ENCODE measurements at regions not wholly inside any gene's neighbourhood (a gene's known extent, or its start where the extent isn't known, plus 50 kb on each side); places are given as distances from the start of the nearest gene placed in this dataset.

DNA sequence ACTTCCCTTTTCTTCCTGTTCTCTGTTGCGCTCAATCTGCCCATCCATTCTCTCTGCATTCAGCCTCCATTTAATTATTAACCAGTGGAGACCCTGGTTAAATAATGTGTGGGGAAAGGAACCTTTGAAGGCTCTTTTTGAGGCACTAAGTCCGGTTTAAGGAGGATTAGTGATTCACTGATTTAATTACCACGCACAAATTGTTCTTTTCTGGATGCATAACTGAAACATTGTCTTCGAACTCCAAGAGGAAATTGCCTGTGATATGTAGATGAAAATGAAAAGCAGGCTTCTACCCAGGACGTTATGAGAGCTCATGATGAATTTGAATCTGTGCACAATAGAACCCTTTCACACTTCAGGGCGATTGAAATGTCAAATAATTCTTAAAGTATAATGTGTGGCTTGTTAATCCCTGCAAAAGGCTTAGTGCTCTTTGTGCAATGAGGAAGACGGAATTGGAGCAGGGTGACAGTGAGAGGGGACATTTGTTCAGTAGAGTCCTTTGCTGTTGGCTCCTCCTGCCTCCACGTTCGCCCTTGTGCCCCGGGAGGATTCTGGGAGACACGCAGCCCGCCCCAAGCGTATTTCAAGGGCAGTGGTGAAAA is 51.1 kb upstream of the ZNF236 start:
- H3K36me3 Mint-ChIP-seq: peaks cover 9% of the 10 kb centered on the region
- peaks cover 0 to 3% (median 0%) of the 10 kb centered on the region in 3 donors for H3K4me1 Mint-ChIP-seq
- DNase-seq (no peak), ATAC-seq (replicated peaks in 1 of 4) (no peak)
- no peaks in the 10 kb centered on the region for H3K9me3 ChIP-seq
- peaks cover 2 to 11% of the 10 kb centered on the region in 2 donors for H3K27me3 Mint-ChIP-seq
- H3K36me3 ChIP-seq (ENCODE audit: control insufficient read depth in 2 of 2, extremely low read depth in 1 of 2, insufficient read depth in 1 of 2, low read length in 1 of 2): no peaks in the 10 kb centered on the region
- no peaks in the 10 kb centered on the region for H3K4me1 ChIP-seq (ENCODE audit: control insufficient read depth in 1 of 2, extremely low read depth in 1 of 2, insufficient read depth in 2 of 2, low read length in 2 of 2)
- no peak overlapping the region for H3K27ac Mint-ChIP-seq
- H3K27me3 ChIP-seq (replicated peaks in 1 of 2; ENCODE audit: control insufficient read depth in 2 of 2, extremely low read depth in 1 of 2, insufficient read depth in 2 of 2, low read length in 1 of 2): peaks cover 0 to 18% of the 10 kb centered on the region in 2 experiments
- CTCF ChIA-PET: no interaction called here
- POLR2A ChIA-PET: no interaction called here
- WGBS (ENCODE audit: insufficient coverage): 86% methylated on average over 6 of the region's 13 CpGs
- H3K27ac ChIP-seq (ENCODE audit: low read length): no peak overlapping the region
- no peak overlapping the region for H3K4me3 Mint-ChIP-seq
- H3K9me3 Mint-ChIP-seq: peaks cover 0 to 13% (median 6%) of the 10 kb centered on the region in 3 donors
- H3K4me3 ChIP-seq (ENCODE audit: control insufficient read depth in 1 of 2, extremely low read depth in 1 of 2, low read length in 1 of 2): no peak overlapping the region

DNA sequence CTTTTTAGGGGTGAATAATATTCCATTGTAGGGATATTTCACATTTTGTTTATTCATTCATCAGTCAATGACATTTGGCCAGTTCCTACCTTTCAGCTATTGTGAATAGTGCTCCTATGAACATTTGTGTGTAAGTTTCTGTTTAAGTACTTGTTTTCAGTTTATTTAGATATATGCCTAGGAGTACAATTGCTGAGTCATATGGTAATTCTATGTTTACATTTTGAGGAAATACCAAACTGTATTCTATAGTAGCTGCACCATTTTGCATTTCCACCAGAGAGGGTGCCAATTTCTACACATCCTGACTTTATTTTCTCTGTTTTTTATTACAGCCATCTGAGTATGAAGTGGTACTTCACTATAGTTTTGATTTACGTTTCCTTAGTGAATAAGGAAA is 54.4 kb upstream of the ZNF236 start:
- Histone ChIP-seq H3K36me3 (ENCODE audit: control insufficient read depth in 2 of 2, extremely low read depth in 1 of 2, insufficient read depth in 1 of 2, low read length in 1 of 2) (no peaks in the 10 kb centered on the region), H3K4me3 (ENCODE audit: control insufficient read depth in 1 of 2, extremely low read depth in 1 of 2, low read length in 1 of 2) (no peak overlapping the region), H3K4me1 (ENCODE audit: control insufficient read depth in 1 of 2, extremely low read depth in 1 of 2, insufficient read depth in 2 of 2, low read length in 2 of 2) (peaks cover 0 to 10% of the 10 kb centered on the region in 2 experiments), H3K27ac (ENCODE audit: low read length) (no peak overlapping the region), H3K9me3 (no peaks in the 10 kb centered on the region), H3K27me3 (replicated peaks in 1 of 2; ENCODE audit: control insufficient read depth in 2 of 2, extremely low read depth in 1 of 2, insufficient read depth in 2 of 2, low read length in 1 of 2) (peaks cover 0 to 14% of the 10 kb centered on the region in 2 experiments)
- WGBS (ENCODE audit: insufficient coverage): no CpG with 5 or more reads among the region's 1 CpG
- H3K36me3 Mint-ChIP-seq: peaks cover 9% of the 10 kb centered on the region
- peaks cover 0 to 13% (median 6%) of the 10 kb centered on the region in 3 donors for H3K9me3 Mint-ChIP-seq
- POLR2A ChIA-PET: no interaction called here
- no peak overlapping the region for H3K4me3 Mint-ChIP-seq
- peaks cover 0 to 12% (median 5%) of the 10 kb centered on the region in 3 donors for H3K4me1 Mint-ChIP-seq
- H3K27ac Mint-ChIP-seq: no peak overlapping the region
- CTCF ChIA-PET: no interaction called here
- ATAC-seq (replicated peaks in 1 of 4): no peak
- DNase-seq: no peak
- H3K27me3 Mint-ChIP-seq: peaks cover 2 to 11% of the 10 kb centered on the region in 2 donors

DNA sequence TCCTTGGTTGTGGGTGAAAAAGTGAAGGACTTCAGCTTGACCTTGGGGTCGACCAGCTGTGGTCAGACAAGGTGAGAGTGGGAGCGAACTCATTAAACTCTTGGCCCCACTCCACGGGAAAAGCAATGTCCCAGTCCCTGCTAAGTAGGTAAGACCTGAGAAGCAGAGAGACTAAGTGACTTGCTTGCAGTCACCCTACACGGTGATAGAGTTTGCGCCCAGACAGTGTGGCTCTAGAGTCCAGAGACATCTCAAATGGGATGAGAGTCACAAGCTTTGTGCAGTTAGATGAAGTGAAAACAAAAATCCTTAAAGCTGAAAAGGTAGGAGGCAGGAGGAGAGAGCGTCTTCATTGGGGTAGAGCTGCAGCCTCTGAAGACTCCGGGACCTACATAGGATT is 55.9 kb upstream of the ZNF236 start:
- Histone ChIP-seq H3K27ac (ENCODE audit: low read length) (no peak overlapping the region), H3K27me3 (replicated peaks in 1 of 2; ENCODE audit: control insufficient read depth in 2 of 2, extremely low read depth in 1 of 2, insufficient read depth in 2 of 2, low read length in 1 of 2) (peaks cover 0 to 9% of the 10 kb centered on the region in 2 experiments), H3K4me1 (ENCODE audit: control insufficient read depth in 1 of 2, extremely low read depth in 1 of 2, insufficient read depth in 2 of 2, low read length in 2 of 2) (peaks cover 0 to 10% of the 10 kb centered on the region in 2 experiments), H3K36me3 (ENCODE audit: control insufficient read depth in 2 of 2, extremely low read depth in 1 of 2, insufficient read depth in 1 of 2, low read length in 1 of 2) (no peaks in the 10 kb centered on the region), H3K4me3 (ENCODE audit: control insufficient read depth in 1 of 2, extremely low read depth in 1 of 2, low read length in 1 of 2) (no peak overlapping the region), H3K9me3 (no peaks in the 10 kb centered on the region)
- H3K27me3 Mint-ChIP-seq: peaks cover 0 to 2% of the 10 kb centered on the region in 2 donors
- CTCF ChIA-PET: no interaction called here
- ATAC-seq (replicated peaks in 1 of 4) (no peak), DNase-seq (no peak)
- POLR2A ChIA-PET: no interaction called here
- H3K36me3 Mint-ChIP-seq: peaks cover 9% of the 10 kb centered on the region
- H3K9me3 Mint-ChIP-seq: peaks cover 0 to 24% (median 19%) of the 10 kb centered on the region in 3 donors
- 83% methylated on average over 5 of the region's 7 CpGs for WGBS (ENCODE audit: insufficient coverage)
- peaks cover 13 to 26% (median 19%) of the 10 kb centered on the region in 3 donors for H3K4me1 Mint-ChIP-seq
- no peak overlapping the region for H3K27ac Mint-ChIP-seq
- H3K4me3 Mint-ChIP-seq: no peak overlapping the region

DNA sequence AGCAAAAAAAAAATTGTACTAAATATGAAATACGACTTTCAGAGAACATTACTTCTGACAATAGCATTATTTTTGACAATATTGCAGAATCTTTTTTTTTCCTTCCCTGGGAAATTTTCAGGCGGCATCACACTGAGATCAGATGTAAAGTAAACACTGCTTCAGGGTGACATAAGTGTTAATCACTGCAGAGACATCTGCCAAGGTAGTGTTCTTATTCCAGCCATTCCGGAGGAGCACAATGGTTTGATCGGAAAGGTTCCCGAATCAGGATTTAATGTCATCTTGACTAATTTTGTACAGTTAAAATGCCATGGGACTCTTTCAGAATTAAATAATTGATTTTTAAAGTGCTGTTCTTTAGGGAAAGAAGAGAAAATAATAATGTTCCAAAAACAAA is 56.7 kb upstream of the ZNF236 start:
- ATAC-seq (replicated peaks in 1 of 4): no peak
- CTCF ChIA-PET: no interaction called here
- H3K4me3 Mint-ChIP-seq: no peak overlapping the region

DNA sequence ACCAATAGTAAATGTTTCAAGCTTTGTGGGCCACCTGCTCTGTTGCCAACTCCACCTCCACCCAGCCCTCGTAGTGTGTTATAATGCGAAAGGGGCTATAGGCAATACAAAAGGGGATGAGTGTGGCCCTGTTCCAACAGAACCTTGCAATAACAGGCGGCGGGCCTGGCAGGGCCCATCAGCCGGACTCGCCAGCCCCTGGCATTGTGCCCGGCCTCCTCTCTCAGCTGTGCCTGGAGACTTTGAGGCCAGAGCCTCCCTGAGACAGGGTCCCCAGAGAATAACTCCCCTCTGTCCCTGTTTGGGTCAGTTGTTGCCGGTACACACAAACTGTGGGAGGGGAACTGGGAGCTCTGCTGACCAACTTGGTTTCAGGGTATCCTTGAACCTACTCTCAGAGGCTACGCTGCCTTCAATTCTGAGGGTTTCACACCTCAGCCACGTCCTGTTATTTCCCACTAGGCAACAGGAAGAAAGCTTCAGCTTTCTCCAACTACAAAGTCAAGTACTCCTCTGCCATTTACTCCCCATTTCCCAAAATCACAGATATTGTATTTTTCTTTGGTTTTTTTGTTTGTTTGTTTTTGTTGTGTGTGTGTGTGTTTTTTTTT is 58.0 kb upstream of the ZNF236 start:
- peaks cover 0 to 2% of the 10 kb centered on the region in 2 donors for H3K27me3 Mint-ChIP-seq
- Histone ChIP-seq H3K4me1 (ENCODE audit: control insufficient read depth in 1 of 2, extremely low read depth in 1 of 2, insufficient read depth in 2 of 2, low read length in 2 of 2) (peaks cover 0 to 10% of the 10 kb centered on the region in 2 experiments), H3K36me3 (ENCODE audit: control insufficient read depth in 2 of 2, extremely low read depth in 1 of 2, insufficient read depth in 1 of 2, low read length in 1 of 2) (no peaks in the 10 kb centered on the region), H3K27ac (ENCODE audit: low read length) (no peak overlapping the region), H3K9me3 (no peaks in the 10 kb centered on the region), H3K4me3 (ENCODE audit: control insufficient read depth in 1 of 2, extremely low read depth in 1 of 2, low read length in 1 of 2) (no peak overlapping the region), H3K27me3 (replicated peaks in 1 of 2; ENCODE audit: control insufficient read depth in 2 of 2, extremely low read depth in 1 of 2, insufficient read depth in 2 of 2, low read length in 1 of 2) (peaks cover 0 to 3% of the 10 kb centered on the region in 2 experiments)
- H3K4me3 Mint-ChIP-seq: no peak overlapping the region
- H3K9me3 Mint-ChIP-seq: peaks cover 0 to 25% (median 19%) of the 10 kb centered on the region in 3 donors
- H3K27ac Mint-ChIP-seq: no peak overlapping the region
- peaks cover 9% of the 10 kb centered on the region for H3K36me3 Mint-ChIP-seq
- WGBS (ENCODE audit: insufficient coverage): 100% methylated on average over 3 of the region's 10 CpGs
- ChIA-PET CTCF (interaction anchor here (0.6 to 0.7 kb wide), 4 partner anchors 8 to 366 kb away, joined by 3 to 10 read pairs (median 4); no protein-coding TSS in a partner anchor), POLR2A (no interaction called here)
- no peak for DNase-seq
- no peak for ATAC-seq (replicated peaks in 1 of 4)
- peaks cover 15 to 31% (median 23%) of the 10 kb centered on the region in 3 donors for H3K4me1 Mint-ChIP-seq

More for the DNA sequence above, 56.7 kb upstream of the ZNF236 start:
- Mint-ChIP-seq H3K9me3 (peaks cover 0 to 25% (median 19%) of the 10 kb centered on the region in 3 donors), H3K27ac (no peak overlapping the region), H3K36me3 (peaks cover 9% of the 10 kb centered on the region), H3K4me1 (peaks cover 15 to 31% (median 23%) of the 10 kb centered on the region in 3 donors), H3K27me3 (peaks cover 0 to 2% of the 10 kb centered on the region in 2 donors)
- Histone ChIP-seq H3K4me1 (ENCODE audit: control insufficient read depth in 1 of 2, extremely low read depth in 1 of 2, insufficient read depth in 2 of 2, low read length in 2 of 2) (peaks cover 0 to 10% of the 10 kb centered on the region in 2 experiments), H3K36me3 (ENCODE audit: control insufficient read depth in 2 of 2, extremely low read depth in 1 of 2, insufficient read depth in 1 of 2, low read length in 1 of 2) (no peaks in the 10 kb centered on the region), H3K27ac (ENCODE audit: low read length) (no peak overlapping the region), H3K9me3 (no peaks in the 10 kb centered on the region), H3K27me3 (replicated peaks in 1 of 2; ENCODE audit: control insufficient read depth in 2 of 2, extremely low read depth in 1 of 2, insufficient read depth in 2 of 2, low read length in 1 of 2) (peaks cover 0 to 9% of the 10 kb centered on the region in 2 experiments), H3K4me3 (ENCODE audit: control insufficient read depth in 1 of 2, extremely low read depth in 1 of 2, low read length in 1 of 2) (no peak overlapping the region)
- POLR2A ChIA-PET: no interaction called here
- 86% methylated on average over 2 of the region's 5 CpGs for WGBS (ENCODE audit: insufficient coverage)
- DNase-seq: no peak

DNA sequence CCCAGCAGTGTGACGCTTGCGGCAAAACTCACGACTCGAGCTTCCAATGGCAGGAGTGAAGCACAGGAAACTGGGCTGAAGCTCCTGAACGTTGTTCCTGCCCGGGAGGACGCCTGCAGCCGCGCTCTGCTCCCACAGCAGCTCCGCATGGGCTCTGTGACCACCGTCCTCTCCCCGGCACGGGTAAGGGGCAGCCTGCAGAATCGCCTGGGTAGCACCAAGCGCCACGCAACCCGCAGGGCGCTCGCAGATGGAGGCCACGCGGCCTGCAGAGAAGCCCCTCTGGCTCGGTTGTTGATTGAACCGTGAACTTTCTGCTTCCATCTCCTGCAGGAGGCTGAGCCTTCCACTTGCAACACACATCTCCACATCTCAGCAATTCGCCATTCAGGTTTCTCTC is 63.3 kb upstream of the ZNF236 start:
- H3K27ac Mint-ChIP-seq: no peak overlapping the region
- Histone ChIP-seq H3K36me3 (ENCODE audit: control insufficient read depth in 2 of 2, extremely low read depth in 1 of 2, insufficient read depth in 1 of 2, low read length in 1 of 2) (no peaks in the 10 kb centered on the region), H3K27ac (ENCODE audit: low read length) (no peak overlapping the region), H3K9me3 (no peaks in the 10 kb centered on the region), H3K4me1 (ENCODE audit: control insufficient read depth in 1 of 2, extremely low read depth in 1 of 2, insufficient read depth in 2 of 2, low read length in 2 of 2) (peaks cover 0 to under 1% of the 10 kb centered on the region in 2 experiments), H3K27me3 (replicated peaks in 1 of 2; ENCODE audit: control insufficient read depth in 2 of 2, extremely low read depth in 1 of 2, insufficient read depth in 2 of 2, low read length in 1 of 2) (peaks cover 0 to 4% of the 10 kb centered on the region in 2 experiments), H3K4me3 (ENCODE audit: control insufficient read depth in 1 of 2, extremely low read depth in 1 of 2, low read length in 1 of 2) (no peak overlapping the region)
- H3K9me3 Mint-ChIP-seq: peaks cover 0 to 14% (median 11%) of the 10 kb centered on the region in 3 donors
- H3K4me3 Mint-ChIP-seq: no peak overlapping the region
- POLR2A ChIA-PET: no interaction called here
- peaks cover 15 to 22% (median 20%) of the 10 kb centered on the region in 3 donors for H3K4me1 Mint-ChIP-seq
- H3K27me3 Mint-ChIP-seq: peaks cover 0 to 4% of the 10 kb centered on the region in 2 donors
- H3K36me3 Mint-ChIP-seq: no peaks in the 10 kb centered on the region
- CTCF ChIA-PET: no interaction called here
- DNase-seq (no peak), ATAC-seq (replicated peaks in 1 of 4) (no peak)
- 93% methylated on average over 24 of the region's 24 CpGs for WGBS (ENCODE audit: insufficient coverage)

Measured in T-cell (primary cell).